Activated CD4-positive, CD25-positive, alpha-beta regulatory T cell treated with anti-CD3 and anti-CD28 coated beads, Interleukin-2, amount 50 U/mL, for 72 hours (primary cell): ENCODE measurements at regions not wholly inside any gene's neighbourhood (a gene's known extent, or its start where the extent isn't known, plus 50 kb on each side); places are given as distances from the start of the nearest gene placed in this dataset.
"Not testable (repeated sequence)": the region's sequence is repeated elsewhere in the genome, so short reads cannot be mapped to it uniquely, and the experiment has no call there.

Source experiments
- DNase-seq: peaks from one replicate; pipeline ENCODE4 v3.0.0; 2021

DNA sequence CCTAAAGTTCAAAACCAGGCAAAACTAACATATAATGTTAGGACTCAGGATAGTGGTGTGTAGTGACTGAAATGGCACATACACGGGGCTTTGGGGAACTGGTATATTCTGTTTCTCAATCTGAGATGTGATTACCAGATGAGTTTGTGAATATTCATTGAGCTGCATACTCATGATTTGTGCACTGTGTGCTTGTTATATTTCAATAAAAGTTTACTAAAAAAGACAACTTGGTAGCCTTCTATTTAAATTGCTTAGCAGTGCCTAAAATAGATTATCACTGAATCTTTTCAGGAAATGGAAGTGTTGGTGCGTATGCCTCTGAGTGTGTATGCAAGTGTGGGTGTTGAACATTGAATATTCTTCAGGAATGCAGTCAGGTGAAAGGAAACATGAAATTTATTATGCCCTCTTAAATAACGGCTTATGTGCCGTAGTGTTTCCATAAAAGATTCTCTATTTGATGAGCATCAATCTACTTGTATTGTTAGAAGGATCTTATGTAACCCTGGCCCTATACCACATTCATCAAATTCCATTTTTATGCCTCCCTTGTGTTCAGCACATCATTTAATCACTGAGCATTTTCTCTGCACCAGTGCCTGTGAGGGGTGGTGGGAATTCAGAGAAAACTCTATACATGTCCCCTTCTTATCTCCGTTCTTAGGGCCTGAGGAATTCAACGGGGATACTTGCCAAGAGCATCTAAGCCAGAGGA lies 82.6 kb upstream of the AUTS2 start:
- DNase-seq, result no peak

DNA sequence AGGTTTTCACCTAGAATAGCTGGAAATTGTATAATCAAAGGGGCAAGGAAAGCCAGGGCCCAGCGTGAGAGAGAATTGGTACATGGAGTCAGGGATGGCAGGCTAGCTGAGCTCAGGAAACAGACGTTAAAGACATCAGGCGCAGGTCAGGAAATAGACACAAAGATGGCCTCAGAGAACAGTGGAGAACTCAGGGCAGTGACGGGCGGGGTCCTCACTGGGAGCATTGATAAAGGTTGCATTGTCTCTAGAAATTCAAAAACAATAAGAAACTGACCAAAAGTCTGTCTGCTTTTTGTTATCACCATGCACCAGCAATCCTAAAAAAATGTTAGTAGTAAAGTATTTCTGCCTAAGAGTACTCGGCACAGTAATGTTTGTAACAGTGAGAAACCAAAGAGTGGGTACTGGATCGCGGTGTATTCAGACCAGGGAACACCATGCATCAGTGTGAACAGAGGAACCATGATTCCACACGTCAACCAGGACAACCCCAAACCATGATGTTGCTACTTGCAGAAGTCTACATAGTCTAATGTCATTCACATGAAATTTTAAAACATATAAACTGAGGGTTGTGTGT lies 81.9 kb upstream of the AUTS2 start:
- DNase-seq, result no peak

DNA sequence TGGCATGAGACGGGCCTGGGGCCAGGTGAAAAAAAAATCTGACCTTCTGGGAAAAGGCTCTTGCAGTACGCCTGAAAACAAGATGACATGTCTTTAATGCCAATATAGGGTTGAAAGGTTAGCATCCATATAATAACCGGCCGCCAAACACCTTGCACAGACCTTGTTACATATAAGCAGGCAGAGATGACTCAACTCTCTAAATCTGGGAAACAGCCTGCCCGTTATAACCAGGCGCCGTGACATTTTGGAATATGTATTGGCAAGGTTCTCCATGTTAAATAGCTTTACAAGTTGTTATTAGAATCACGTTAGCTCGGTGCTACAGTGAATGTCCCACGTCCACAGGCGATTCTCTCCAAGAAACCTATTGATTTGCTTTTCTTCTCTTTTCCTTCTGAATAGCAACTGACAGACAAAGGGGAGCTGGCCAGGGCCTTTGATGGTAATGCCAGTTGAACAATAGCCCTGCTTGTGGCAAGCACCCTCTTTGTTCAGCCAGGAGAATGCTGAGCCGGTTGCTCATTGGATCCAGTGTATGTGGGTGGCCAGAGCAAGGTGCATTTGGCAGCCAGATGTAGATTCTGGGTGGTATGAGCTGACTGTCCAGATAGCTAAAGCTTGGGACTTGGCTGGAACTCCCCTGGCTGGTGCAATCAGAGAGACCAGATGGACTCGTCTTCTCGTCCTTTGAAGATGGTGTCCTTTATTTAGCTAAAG lies 80.1 kb upstream of the AUTS2 start:
- no peak for DNase-seq

DNA sequence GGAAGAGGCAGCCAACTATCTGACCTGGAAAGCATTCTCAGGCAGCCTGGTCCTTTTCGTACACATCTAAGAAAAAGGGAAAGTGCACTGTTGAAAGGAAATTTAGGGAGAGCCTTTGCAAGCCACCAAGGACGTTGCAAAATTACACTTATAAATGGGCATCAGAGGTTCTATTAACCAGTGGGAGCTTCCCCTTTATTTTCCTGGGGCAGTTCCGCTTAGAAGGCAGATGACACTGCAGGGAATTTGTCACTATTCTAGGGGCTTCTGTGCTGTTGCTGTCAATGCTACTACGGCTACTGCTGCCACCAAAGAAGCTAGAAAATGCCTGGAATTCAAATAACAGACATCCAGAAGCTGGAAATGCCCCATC lies 79.6 kb upstream of the AUTS2 start:
- DNase-seq, result no peak

DNA sequence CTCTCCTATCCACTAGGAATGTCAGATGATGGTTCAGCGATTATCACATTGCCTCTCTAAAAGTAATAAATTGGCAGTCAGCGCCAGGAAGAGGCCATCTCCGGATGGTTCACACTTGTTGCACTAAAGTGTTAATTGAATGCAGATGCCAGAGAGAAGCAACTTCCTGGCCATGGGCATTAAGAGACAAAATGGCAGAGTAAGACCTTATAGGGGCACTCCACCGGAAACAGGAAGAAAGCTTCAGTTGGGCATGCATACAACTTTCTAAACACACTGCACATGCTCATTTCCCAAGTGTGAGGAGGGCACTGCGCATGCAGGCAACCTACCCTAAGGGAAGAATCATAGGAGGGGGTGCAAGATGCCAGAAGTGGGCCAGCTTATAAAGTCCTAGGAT lies 71.7 kb upstream of the AUTS2 start:
- DNase-seq, result no peak

DNA sequence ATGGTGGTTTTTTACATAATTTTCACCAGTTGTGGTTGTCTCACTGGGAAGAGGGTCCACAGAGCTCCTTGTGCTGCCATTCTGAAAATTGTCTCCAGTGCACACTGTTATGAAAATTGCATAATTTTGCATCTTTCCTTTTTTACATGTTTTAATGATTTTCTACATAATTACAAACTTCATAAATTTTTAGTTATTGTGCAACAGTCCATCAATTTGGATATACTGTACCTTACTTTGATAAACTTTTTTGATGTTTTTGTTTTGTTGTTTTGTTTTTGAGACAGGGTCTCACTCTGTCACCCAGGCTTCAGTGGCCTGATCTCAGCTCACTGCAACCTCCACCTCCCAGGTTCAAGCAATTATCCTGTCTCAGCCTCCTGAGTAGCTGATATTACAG lies 70.6 kb upstream of the AUTS2 start:
- no peak for DNase-seq

DNA sequence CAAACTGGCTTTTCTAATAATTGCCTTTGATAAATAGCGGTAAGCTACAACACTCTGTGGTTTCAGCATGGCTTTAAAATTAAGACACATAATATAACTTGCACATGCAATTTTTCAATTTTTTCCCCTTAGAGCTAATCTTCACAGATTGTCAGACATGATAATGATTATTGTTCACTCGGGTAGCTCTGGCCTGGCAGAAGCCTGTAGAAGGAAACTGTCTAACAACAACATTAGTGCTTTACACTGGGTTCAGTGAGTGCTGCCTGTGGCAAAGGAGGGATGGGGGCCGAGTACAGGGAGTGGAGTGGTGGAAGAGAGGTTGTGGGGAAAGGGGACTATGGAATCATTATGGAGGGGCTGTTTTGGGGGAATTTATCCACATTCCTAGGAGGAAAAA lies 67.2 kb upstream of the AUTS2 start:
- DNase-seq, result no peak

DNA sequence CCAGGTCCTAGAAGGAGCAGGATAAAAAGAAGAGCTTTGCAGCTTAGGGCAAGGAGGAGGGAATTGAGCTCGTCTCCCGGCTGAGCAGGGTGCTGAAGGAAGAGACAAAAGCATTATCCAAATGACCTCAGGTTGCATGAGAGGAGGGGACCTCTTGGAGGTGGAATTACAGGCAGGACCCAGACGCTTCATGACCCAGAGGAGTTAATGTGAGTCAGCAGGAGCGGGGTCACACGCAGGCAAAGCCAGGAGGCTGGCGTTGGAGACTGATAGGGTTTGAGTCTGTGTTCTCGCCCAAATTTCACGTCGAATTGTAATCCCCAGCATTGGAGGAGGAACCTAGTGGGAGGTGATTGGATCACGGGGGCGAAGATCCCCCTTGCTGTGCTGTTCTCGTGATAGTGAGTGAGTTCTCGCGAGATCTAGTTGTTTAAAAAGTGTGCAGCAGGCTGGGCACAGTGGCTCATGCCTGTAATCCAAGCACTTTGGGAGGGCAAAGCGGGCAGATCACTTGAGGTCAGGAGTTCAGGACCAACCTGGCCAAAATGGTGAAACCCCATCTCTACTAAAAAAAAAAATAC lies 63.7 kb upstream of the AUTS2 start:
- DNase-seq, result no peak

DNA sequence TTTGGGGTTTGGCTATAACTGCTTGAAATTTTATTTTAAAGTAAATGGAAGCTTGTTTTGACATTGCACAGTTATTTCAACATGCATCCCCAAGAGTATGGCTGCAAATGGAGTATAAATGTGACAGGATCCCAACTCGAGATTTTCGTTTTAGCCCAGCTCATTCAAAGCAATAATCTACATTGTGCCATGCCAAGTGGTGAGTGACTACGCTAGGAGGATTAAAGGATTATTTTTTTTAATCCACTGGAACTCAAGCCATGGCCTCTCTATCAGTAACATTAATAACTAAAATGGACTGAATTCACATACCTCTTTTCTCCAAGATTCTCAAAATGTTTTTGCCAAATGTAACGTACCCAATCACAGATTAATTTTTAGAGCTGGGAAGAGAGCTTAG lies 60.6 kb upstream of the AUTS2 start:
- no peak for DNase-seq

DNA sequence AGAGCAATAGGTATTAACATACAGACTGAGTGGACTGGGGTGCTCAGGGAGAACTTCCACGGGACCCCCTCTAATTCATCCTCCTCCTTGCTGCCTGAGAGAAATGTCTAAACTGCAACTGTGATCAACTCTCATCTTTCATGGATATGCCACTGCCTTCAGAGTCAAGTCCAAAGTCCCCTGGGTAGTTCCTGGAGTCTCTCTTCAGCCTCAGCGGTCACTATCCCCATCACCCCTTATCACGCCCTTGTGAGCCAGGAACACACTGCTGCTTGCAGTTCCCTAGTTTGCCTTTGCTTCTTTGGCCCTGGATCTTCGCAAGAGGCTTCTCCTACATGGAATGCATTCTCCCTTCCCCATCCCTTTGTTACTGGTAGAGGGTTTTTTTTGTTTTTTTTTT lies 58.7 kb upstream of the AUTS2 start:
- DNase-seq, result no peak

DNA sequence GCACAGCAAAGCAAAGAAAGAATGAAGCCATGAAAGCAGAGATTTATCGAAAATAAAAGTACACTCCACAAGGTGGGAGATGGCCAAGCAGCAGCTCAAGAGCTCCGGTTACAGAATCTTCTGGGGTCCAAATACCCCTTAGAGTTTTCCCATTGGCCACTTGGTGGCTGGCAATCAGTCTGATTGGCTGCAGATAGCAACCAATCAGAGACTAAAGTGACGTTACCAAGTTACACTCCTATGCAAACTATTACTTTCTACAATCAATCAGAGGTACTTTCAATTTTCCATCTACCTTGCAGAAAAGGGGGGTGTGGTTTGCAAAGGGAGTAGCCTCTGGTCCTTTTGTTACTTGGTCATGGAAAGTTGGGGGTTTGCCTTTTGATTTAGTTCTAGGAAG lies 58.0 kb upstream of the AUTS2 start:
- DNase-seq, result no peak

DNA sequence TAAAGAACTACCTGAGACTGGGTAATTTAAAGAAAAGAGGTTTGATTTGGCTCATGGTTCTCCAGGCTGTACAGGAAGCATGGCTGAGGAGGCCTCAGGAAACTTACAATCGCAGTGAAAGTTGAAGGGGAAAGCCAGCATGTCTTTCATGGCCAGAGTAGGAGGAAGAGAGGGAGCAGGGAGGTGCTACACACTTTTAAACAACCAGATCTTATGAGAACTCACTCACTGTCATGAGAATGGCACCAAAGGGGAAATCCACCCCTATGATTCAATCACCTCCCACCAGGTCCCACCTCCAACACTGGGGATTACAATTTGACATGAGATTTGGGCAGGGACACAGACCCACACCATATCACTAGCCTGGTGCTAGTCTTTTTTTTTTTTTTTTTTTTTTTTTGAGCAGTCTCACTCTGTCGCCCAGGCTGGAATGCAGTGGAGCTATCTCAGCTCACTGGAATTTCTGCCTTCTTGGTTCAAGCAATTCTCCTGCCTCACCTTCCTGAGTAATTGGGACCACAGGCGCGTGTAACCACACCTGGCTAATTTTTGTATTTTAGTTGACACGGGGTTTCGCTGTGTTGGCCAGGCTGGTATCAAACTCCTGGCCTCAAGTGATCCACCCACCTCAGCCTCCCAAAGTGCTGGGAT lies 56.4 kb upstream of the AUTS2 start:
- not testable (repeated sequence) for DNase-seq

DNA sequence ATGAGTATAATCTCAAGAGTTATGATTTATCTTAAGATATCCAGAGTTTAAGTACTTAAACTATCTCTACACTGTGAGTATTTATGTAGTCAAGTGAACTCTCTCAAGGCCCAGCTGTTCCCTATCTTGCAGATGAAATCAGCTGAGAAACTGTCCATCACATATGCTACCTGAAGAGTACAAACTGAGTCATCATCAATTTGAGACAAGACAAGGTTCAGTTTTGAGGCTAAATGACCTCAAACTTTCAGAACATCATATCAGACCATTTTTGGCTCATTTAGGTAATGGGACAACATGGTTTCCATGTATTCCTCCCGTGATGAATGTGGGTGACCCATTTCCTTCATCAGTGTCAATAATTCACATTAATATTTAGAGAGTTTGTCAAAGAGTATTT lies 53.1 kb upstream of the AUTS2 start:
- no peak for DNase-seq
